SW 1271 (cell line): ENCODE measurements at regions not wholly inside any gene's neighbourhood (a gene's known extent, or its start where the extent isn't known, plus 50 kb on each side); places are given as distances from the start of the nearest gene placed in this dataset.
"Not testable (repeated sequence)": the region's sequence is repeated elsewhere in the genome, so short reads cannot be mapped to it uniquely, and the experiment has no call there.

Experiments
- DNase-seq, 2 experiments: peaks; one replicate each; lab custom pipeline; 2025; lab: John Stamatoyannopoulos, UW

- no peak for DNase-seq
These were observed 488.4 kb downstream of the NR2F2 start for GRCh38 chr15:96818861-96819260.

- no peak for DNase-seq
These were observed 497.5 kb downstream of the NR2F2 start for GRCh38 chr15:96827981-96828380.

- DNase-seq: no peak
These were observed 506.9 kb downstream of the NR2F2 start for GRCh38 chr15:96837241-96837970.

GRCh38 chr15:96838081-96838480 lies 507.6 kb downstream of the NR2F2 start:
- DNase-seq: no peak

GRCh38 chr15:96849271-96849900 lies 518.9 kb downstream of the NR2F2 start:
- DNase-seq: no peak

GRCh38 chr15:96851613-96852012 lies 521.1 kb downstream of the NR2F2 start:
- no peak for DNase-seq

- DNase-seq: no peak
These were observed 528.2 kb downstream of the NR2F2 start for GRCh38 chr15:96858694-96859093.

GRCh38 chr15:96860741-96861140 lies 530.2 kb downstream of the NR2F2 start:
- DNase-seq: no peak

- no peak for DNase-seq
These were observed 537.5 kb downstream of the NR2F2 start for GRCh38 chr15:96867992-96868391.

GRCh38 chr15:96869122-96869521 lies 538.6 kb downstream of the NR2F2 start:
- peak in 1 of 2 experiments; percentile 10 for DNase-seq

- no peak for DNase-seq
These were observed 539.3 kb downstream of the NR2F2 start for GRCh38 chr15:96869790-96870189.

- DNase-seq: no peak
These were observed 540.1 kb downstream of the NR2F2 start for GRCh38 chr15:96870580-96870979.

GRCh38 chr15:96877442-96877841 lies 546.9 kb downstream of the NR2F2 start:
- not testable (repeated sequence) for DNase-seq

- DNase-seq: no peak
These were observed 547.6 kb downstream of the NR2F2 start for GRCh38 chr15:96878129-96878528.

- no peak for DNase-seq
These were observed 551.7 kb downstream of the NR2F2 start for GRCh38 chr15:96882121-96882772.

- DNase-seq: peak in 1 of 2 experiments; percentile 56
These were observed 557.2 kb downstream of the NR2F2 start for GRCh38 chr15:96887730-96888129.

GRCh38 chr15:96888764-96889163 lies 558.3 kb downstream of the NR2F2 start:
- no peak for DNase-seq

- peak in 1 of 2 experiments; percentile 12 for DNase-seq
These were observed 559.4 kb downstream of the NR2F2 start for GRCh38 chr15:96889734-96890480.

GRCh38 chr15:96891046-96891445 lies 560.5 kb downstream of the NR2F2 start:
- DNase-seq: no peak

GRCh38 chr15:96893159-96893906 lies 562.8 kb downstream of the NR2F2 start:
- peak in 1 of 2 experiments; percentile 58 for DNase-seq

- no peak for DNase-seq
These were observed 564.2 kb downstream of the NR2F2 start for GRCh38 chr15:96894659-96895058.

- no peak for DNase-seq
These were observed 566.3 kb downstream of the NR2F2 start for GRCh38 chr15:96896766-96897165.
